C4-2B (cell line): ENCODE measurements at regions not wholly inside any gene's neighbourhood (a gene's known extent, or its start where the extent isn't known, plus 50 kb on each side); places are given as distances from the start of the nearest gene placed in this dataset.

Experiments used
- H3K27ac ChIP-seq: fragments of 450-650 bp; 2 replicates; pipeline ENCODE4 v1.5.1; 2017
- ZFX ChIP-seq: fragments of 450-650 bp; IDR thresholded peaks from 2 replicates; pipeline ENCODE4 v1.6.1; 2017
- TF ChIP-seq, protein P1 (sequence below): fragments of 450-650 bp; conservative IDR thresholded peaks from 2 replicates; pipeline ENCODE4 v1.5.1; 2017; ENCODE audit warnings: mild to moderate bottlenecking

- no peak for TF ChIP-seq ZFX
- TF ChIP-seq, protein P1, sequence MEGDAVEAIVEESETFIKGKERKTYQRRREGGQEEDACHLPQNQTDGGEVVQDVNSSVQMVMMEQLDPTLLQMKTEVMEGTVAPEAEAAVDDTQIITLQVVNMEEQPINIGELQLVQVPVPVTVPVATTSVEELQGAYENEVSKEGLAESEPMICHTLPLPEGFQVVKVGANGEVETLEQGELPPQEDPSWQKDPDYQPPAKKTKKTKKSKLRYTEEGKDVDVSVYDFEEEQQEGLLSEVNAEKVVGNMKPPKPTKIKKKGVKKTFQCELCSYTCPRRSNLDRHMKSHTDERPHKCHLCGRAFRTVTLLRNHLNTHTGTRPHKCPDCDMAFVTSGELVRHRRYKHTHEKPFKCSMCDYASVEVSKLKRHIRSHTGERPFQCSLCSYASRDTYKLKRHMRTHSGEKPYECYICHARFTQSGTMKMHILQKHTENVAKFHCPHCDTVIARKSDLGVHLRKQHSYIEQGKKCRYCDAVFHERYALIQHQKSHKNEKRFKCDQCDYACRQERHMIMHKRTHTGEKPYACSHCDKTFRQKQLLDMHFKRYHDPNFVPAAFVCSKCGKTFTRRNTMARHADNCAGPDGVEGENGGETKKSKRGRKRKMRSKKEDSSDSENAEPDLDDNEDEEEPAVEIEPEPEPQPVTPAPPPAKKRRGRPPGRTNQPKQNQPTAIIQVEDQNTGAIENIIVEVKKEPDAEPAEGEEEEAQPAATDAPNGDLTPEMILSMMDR, result no peak
- H3K27ac ChIP-seq, result no peak overlapping the region
Measured at GRCh38 chr20:33916768-33917167, 76.9 kb upstream of the RALY start.

DNA sequence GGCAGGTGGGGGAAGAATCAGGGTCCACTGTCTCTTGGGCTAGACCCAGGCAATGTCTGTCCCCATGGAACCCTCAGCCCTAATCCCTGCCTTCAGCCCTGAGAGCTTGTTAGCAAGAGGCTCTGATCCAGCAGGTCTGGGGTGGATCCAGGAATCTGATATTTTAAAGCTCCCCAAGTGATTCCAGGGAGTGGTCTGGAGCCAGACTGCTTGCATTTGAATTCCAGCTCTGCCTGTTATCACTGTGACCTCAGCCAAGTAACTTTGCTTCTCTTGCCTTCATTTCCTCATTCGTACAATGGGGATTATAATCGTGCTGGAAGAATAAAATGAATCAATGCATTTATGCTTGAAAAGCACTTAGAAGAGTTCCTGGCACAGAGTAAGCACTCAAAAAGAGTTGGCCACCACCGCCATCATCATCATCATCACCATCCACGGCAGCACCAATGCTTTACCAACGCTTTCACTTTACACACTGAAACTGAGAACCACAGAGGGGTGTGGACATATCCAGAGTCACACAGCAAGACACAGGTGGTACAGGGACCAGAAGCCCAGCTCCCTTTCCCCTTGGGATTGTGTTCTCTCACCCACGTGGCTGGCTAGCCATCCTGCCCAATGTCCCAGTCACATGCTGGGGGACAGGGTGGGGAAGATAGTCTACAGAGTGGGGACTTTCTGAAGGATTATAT lies 75.7 kb upstream of the RALY start:
- TF ChIP-seq, protein P1, result no peak
- no peak for TF ChIP-seq ZFX
- no peak overlapping the region for H3K27ac ChIP-seq

- no peak for TF ChIP-seq ZFX
- TF ChIP-seq, protein P1, result no peak
- no peak overlapping the region for H3K27ac ChIP-seq
Measured at GRCh38 chr20:33918662-33919061, 75.0 kb upstream of the RALY start.

DNA sequence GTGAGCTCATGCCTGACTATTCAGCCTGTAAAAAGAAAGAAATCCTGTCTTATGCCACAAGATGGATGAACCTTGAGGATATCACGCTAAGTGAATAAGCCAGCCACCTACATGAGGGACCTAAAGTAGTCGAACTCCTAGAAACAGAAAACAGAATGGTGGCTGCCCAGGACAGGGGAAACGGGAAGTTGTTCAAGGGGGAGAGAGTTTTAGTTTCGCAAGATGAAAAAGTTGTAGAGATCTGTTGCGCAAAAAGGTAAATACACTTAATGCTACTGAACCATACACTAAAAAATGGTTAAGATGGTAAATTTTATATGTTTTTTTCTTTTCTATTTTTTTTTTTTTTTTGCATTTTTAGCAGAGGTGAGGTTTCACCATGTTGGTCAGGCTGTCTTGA lies 74.1 kb upstream of the RALY start:
- H3K27ac ChIP-seq, result no peak overlapping the region
- no peak for TF ChIP-seq ZFX
- TF ChIP-seq, protein P1, result no peak

- H3K27ac ChIP-seq, result no peak overlapping the region
- TF ChIP-seq ZFX, result no peak
- TF ChIP-seq, protein P1, result no peak
Measured at GRCh38 chr20:33922224-33922623, 71.5 kb upstream of the RALY start.

DNA sequence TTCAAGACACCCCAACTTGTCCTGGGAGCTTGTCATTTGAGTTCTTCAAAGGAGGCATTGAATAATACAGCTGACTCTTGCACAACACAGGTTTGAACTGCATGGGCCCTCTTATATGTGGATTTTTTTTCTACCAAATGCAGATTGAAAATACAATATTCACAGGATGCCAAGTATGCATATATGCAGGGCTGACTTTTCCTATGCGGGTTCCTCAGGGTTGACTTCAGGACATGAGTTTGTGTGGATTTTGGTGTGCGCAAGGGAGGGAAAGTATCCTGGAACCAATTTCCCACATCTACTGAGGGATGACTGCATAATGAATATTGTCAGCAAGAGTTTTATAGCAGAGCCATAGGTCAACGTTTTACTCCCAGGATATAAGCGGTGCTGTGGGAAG lies 70.0 kb upstream of the RALY start:
- no peak for TF ChIP-seq ZFX
- TF ChIP-seq, protein P1, result no peak
- H3K27ac ChIP-seq, result no peak overlapping the region

- TF ChIP-seq, protein P1, result no peak
- no peak overlapping the region for H3K27ac ChIP-seq
Measured at GRCh38 chr20:33925867-33926266, 67.8 kb upstream of the RALY start.
